ENCODE measurements at regions not wholly inside any gene's neighbourhood (a gene's known extent, or its start where the extent isn't known, plus 50 kb on each side); places are given as distances from the start of the nearest gene placed in this dataset.

DNA sequence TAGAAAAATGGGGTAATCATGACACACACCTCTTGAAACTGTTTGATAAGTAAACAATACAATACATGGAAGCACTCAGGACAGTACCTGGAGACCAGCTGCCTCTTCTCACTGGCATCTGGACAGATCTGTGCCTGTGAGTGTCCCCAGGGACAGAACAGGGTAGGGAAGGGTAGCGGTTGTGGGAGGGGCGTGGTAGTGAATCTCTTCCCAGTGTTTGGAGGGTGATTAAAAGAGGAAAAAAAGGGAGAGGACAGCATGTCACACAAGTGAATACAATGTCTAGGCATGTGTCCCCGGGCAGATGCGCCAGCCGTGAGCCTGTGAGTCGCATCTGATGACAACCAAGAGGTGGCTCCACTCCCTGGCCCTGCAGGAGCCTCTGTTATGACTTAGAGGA is 138.8 kb upstream of the MSX1 start:
- no peak for DNase-seq (ENCODE audit: low spot score)

DNA sequence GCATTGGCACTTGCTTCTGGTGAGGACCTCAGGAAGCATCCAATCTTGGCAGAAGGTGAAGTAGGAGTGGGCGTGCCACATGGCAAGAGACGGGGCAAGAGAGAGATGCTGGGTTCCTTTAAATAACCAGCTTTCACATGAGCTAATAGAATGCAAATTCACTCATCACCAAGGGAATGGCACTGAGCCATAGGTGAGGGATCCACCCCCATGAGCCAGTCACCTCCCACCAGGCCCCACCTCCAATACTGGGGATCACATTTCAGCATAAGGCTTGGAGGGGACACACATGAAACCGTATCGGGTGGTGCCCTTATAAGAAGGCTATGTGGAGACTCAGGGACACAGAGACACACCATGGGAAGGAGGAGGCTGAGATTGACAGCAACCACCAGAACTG is 140.0 kb upstream of the MSX1 start:
- no peak for DNase-seq (ENCODE audit: low spot score)
- TF ChIP-seq, protein P1, sequence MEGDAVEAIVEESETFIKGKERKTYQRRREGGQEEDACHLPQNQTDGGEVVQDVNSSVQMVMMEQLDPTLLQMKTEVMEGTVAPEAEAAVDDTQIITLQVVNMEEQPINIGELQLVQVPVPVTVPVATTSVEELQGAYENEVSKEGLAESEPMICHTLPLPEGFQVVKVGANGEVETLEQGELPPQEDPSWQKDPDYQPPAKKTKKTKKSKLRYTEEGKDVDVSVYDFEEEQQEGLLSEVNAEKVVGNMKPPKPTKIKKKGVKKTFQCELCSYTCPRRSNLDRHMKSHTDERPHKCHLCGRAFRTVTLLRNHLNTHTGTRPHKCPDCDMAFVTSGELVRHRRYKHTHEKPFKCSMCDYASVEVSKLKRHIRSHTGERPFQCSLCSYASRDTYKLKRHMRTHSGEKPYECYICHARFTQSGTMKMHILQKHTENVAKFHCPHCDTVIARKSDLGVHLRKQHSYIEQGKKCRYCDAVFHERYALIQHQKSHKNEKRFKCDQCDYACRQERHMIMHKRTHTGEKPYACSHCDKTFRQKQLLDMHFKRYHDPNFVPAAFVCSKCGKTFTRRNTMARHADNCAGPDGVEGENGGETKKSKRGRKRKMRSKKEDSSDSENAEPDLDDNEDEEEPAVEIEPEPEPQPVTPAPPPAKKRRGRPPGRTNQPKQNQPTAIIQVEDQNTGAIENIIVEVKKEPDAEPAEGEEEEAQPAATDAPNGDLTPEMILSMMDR (IDR thresholded peaks at IDR 0.05; ENCODE audit: extremely low read depth, missing control alignments): no peak

More for the DNA sequence above, 138.8 kb upstream of the MSX1 start:
- TF ChIP-seq, protein P1 (IDR thresholded peaks at IDR 0.05; ENCODE audit: extremely low read depth, missing control alignments): no peak

DNA sequence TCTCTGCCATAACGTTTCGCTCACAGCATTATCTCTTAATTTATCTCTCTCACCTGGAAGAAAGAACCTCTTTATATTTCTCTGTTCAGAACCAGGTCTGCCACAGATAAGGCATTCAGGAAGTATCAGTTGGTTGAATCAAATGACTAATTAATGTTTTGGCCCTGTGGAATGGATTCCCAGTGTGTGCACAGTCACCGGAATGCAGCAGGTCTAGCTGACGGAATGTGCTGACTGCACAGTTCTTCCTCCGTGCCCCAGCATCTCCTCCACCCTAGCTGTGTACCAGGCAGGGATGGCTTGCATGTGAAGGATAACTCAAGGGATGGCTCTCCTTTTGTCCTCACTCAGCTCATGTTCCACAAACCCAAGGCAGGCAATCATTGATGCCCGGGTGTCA is 141.8 kb upstream of the MSX1 start:
- TF ChIP-seq, protein P1 (IDR thresholded peaks at IDR 0.05; ENCODE audit: extremely low read depth, missing control alignments): no peak

DNA sequence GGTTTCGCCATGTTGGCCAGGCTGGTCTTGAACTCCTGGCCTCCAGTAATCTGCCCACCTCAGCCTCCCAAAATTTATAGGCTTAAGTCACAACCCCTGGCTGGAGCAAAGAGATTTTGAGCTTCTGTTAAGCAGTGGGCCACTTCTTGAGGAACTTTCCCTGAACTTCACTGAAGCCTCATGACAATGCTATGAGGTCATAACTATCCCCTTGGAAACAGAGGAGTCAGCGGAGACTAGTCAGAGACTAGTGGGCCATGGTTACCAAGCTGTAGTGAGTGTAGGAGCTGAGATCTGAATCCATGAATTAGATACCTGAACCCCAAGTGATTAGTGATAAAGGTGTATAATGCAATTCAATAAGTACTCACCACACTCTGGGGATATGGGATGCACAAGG is 145.1 kb upstream of the MSX1 start:
- DNase-seq (ENCODE audit: low spot score): no peak
- TF ChIP-seq, protein P1 (IDR thresholded peaks at IDR 0.05; ENCODE audit: extremely low read depth, missing control alignments): no peak

More for the DNA sequence above, 141.8 kb upstream of the MSX1 start:
- no peak for DNase-seq (ENCODE audit: low spot score)

DNA sequence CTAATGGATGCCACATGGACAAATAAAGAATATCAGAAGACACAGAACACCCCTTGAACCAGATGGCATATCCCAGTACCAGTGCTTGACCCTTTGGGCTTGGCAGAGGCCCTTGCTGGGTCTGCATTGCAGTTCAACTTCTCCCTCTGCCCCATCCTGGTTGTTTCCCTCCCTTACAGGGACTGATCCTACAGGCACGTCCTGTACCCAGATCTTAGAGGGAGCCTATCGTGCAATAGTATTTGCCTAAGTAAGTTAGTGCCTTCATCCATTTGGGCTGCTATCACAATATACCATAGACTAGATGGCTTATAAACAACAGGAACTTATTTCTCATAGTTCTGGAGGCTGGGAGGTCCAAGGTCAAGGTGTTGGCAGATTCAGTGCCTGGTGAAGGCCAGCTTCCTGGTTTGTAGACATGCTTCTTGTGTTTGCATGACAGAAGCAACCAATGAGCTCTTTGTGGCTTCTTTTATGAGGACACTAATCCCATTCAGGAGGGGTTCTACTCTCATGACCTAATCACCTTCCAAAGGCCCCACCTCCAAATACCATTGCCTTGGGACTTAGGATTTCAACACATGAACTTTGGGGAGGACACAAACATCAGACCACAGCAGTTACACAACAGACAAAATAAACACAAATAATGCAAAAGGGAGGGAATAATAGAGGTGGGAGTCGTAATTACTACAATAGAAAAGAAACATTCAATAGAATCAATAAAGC is 146.5 kb upstream of the MSX1 start:
- TF ChIP-seq, protein P1 (IDR thresholded peaks at IDR 0.05; ENCODE audit: extremely low read depth, missing control alignments): no peak
- DNase-seq (ENCODE audit: low spot score): no peak

DNA sequence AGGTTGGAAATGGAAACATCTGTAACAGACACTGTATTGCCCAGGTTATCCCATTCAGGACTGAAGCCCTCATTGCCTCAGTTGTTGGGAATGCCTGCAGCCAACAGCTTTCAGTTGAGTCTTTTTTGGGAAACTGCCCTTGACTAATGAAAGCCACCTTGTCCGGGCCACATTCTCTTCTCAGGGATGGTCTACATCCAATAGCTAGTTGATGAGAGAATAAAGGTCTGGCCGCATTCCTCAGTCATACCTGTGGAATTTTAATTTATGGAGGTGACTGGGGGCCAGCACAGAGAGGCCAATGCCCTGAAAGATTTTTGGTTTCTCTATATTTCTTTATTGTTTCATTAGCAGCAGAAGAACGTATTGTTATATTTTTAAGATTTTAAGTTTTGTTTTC is 147.6 kb upstream of the MSX1 start:
- TF ChIP-seq, protein P1 (IDR thresholded peaks at IDR 0.05; ENCODE audit: extremely low read depth, missing control alignments): no peak

DNA sequence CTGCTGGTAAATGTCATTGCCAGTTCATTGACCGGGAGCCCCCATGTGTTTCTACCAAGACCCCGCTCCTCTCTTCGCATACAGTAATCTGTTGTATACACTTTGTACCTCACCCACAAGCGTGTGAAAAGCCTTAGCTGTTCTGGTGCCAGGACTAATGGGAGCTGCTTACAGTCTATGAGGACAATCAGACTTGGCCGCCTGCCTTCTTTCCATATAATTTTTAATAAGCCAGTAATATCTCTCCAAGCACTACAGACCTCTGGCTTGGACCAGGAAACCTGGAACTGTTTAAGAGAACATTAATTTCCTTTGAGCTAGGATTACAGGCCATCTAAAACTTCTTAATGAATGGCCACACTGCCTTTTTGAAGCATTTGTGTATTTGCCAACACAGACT is 149.7 kb upstream of the MSX1 start:
- TF ChIP-seq, protein P1 (IDR thresholded peaks at IDR 0.05; ENCODE audit: extremely low read depth, missing control alignments): no peak
- no peak for DNase-seq (ENCODE audit: low spot score)

More for the DNA sequence above, 147.6 kb upstream of the MSX1 start:
- DNase-seq (ENCODE audit: low spot score): no peak

Data from GM20000 (cell line).